Upper lobe of left lung (tissue), 6 donors: ENCODE measurements at regions not wholly inside any gene's neighbourhood (a gene's known extent, or its start where the extent isn't known, plus 50 kb on each side); places are given as distances from the start of the nearest gene placed in this dataset.

Experiments used
- ATAC-seq, 2 donors: fragments of 200-7000 bp; cut with Tn5 transposase; one replicate each; pipeline ENCODE4 v1.9.1; 2022; ENCODE audit warnings: mild to moderate bottlenecking in 2 of 2, moderate library complexity in 2 of 2; ENCODE audit not compliant: low FRiP score in 2 of 2
- DNase-seq, 2 donors: peaks; one replicate each; pipeline ENCODE4 v3.0.0-alpha.2; 2019 to 2020
- H3K27ac ChIP-seq, 4 donors: fragments of 200-600 bp; sonication (generic); one replicate each; pipeline ENCODE4 v1.5.1; 2016 to 2019
- H3K27me3 ChIP-seq, 4 donors: fragments of 200-600 bp; sonication (generic); one replicate each; pipeline ENCODE4 v1.5.1; 2017 to 2019
- H3K36me3 ChIP-seq, 4 donors: fragments of 200-600 bp; sonication (generic); one replicate each; pipeline ENCODE4 v1.5.1; 2016 to 2019
- H3K4me1 ChIP-seq, 4 donors: fragments of 200-600 bp; sonication (generic); one replicate each; pipeline ENCODE4 v1.5.1; 2018 to 2019
- H3K4me3 ChIP-seq, 4 donors: fragments of 200-600 bp; sonication (generic); one replicate each; pipeline ENCODE4 v1.5.1; 2017 to 2019; ENCODE audit warnings: mild to moderate bottlenecking in 2 of 4, moderate library complexity in 1 of 4
- H3K9me3 ChIP-seq, 4 donors: fragments of 200-600 bp; sonication (generic); one replicate each; pipeline ENCODE4 v1.5.1; 2018 to 2019
- CTCF ChIP-seq, 6 experiments: fragments of 450-650 bp in 4 of 6; fragments of 200-600 bp in 2 of 6; sonication (generic) in 2 of 6; IDR thresholded peaks; one replicate each; pipeline ENCODE4 v1.5.1; 2016 to 2019; ENCODE audit warnings: antibody characterized with exemption in 6 of 6
- EP300 ChIP-seq, 4 donors: sonication (generic); formaldehyde crosslinking; IDR thresholded peaks; one replicate each; pipeline ENCODE4 v1.5.1; 2017; ENCODE audit warnings: antibody characterized with exemption in 4 of 4, control low read depth in 2 of 4
- POLR2A ChIP-seq, 4 donors: fragments of 450-650 bp; IDR thresholded peaks; one replicate each; pipeline ENCODE4 v1.5.1; 2016 to 2017; ENCODE audit warnings: antibody characterized with exemption in 4 of 4, mild to moderate bottlenecking in 2 of 4
- POLR2AphosphoS5 ChIP-seq, 2 donors: sonication (generic); formaldehyde crosslinking; IDR thresholded peaks; one replicate each; pipeline ENCODE4 v1.5.1; 2017; ENCODE audit warnings: antibody characterized with exemption in 2 of 2
- WGBS, 2 donors: methylation state at CpG; one replicate each; pipeline ENCODE4 v1.1.5; 2017 to 2018; 5-methylcytosine and 5-hydroxymethylcytosine counted together
- donor health status: DM: no; HTN: no; CAD: no; lungs with moderate emphysema.
- donor health status: DM: no; HTN: yes; CAD: no; lungs with severe emphysema.

- 83 to 84% methylated on average over 6 of the region's 6 CpGs for WGBS, 2 donors
- Histone ChIP-seq H3K4me1 (no peaks in the 10 kb centered on the region), H3K36me3 (no peaks in the 10 kb centered on the region), H3K27ac (no peak overlapping the region), H3K27me3 (no peaks in the 10 kb centered on the region), H3K4me3 (no peak overlapping the region), H3K9me3 (no peaks in the 10 kb centered on the region)
- DNase-seq: no peak
- TF ChIP-seq POLR2AphosphoS5 (IDR thresholded peaks at IDR 0.05) (no peak), CTCF (IDR thresholded peaks at IDR 0.05) (no peak), POLR2A (IDR thresholded peaks at IDR 0.05) (no peak), EP300 (IDR thresholded peaks at IDR 0.05) (no peak)
- ATAC-seq: no peak
Observed at GRCh38 chr5:5591567-5591966, 169.1 kb downstream of the ICE1 start.

- no peak for TF ChIP-seq POLR2AphosphoS5 (IDR thresholded peaks at IDR 0.05)
- TF ChIP-seq POLR2A (IDR thresholded peaks at IDR 0.05): no peak
- TF ChIP-seq CTCF (IDR thresholded peaks at IDR 0.05): no peak
- no peak for TF ChIP-seq EP300 (IDR thresholded peaks at IDR 0.05)
- Histone ChIP-seq H3K27me3 (no peaks in the 10 kb centered on the region), H3K4me1 (no peaks in the 10 kb centered on the region), H3K36me3 (no peaks in the 10 kb centered on the region), H3K27ac (no peak overlapping the region), H3K9me3 (no peaks in the 10 kb centered on the region), H3K4me3 (no peak overlapping the region)
- ATAC-seq (no peak), DNase-seq (peak in 1 of 2 donors; percentile 17)
- WGBS, 2 donors: 94 to 96% methylated on average over 12 of the region's 12 CpGs
Observed at GRCh38 chr5:5589857-5590256, 167.4 kb downstream of the ICE1 start.

GRCh38 chr5:5588887-5589826, 166.7 kb downstream of the ICE1 start:
- no peak overlapping the region for H3K4me3 ChIP-seq
- no peaks in the 10 kb centered on the region for H3K36me3 ChIP-seq
- WGBS, 2 donors: 83 to 84% methylated on average over 9 to 11 of the region's 12 CpGs
- no peak for TF ChIP-seq POLR2AphosphoS5 (IDR thresholded peaks at IDR 0.05)
- TF ChIP-seq EP300 (IDR thresholded peaks at IDR 0.05): no peak
- no peak for TF ChIP-seq CTCF (IDR thresholded peaks at IDR 0.05)
- no peak for TF ChIP-seq POLR2A (IDR thresholded peaks at IDR 0.05)
- DNase-seq (no peak), ATAC-seq (no peak)
- H3K27ac ChIP-seq: no peak overlapping the region
- H3K4me1 ChIP-seq: no peaks in the 10 kb centered on the region
- H3K27me3 ChIP-seq: no peaks in the 10 kb centered on the region
- no peaks in the 10 kb centered on the region for H3K9me3 ChIP-seq

- TF ChIP-seq CTCF (IDR thresholded peaks at IDR 0.05) (no peak), POLR2A (IDR thresholded peaks at IDR 0.05) (no peak)
- DNase-seq (no peak), ATAC-seq (no peak)
- Histone ChIP-seq H3K36me3 (no peaks in the 10 kb centered on the region), H3K27ac (no peak overlapping the region), H3K27me3 (no peaks in the 10 kb centered on the region), H3K9me3 (no peaks in the 10 kb centered on the region), H3K4me3 (no peak overlapping the region), H3K4me1 (no peaks in the 10 kb centered on the region)
- 93 to 94% methylated on average over 3 to 4 of the region's 4 CpGs for WGBS, 2 donors
Observed at GRCh38 chr5:5588386-5588785, 165.9 kb downstream of the ICE1 start.

GRCh38 chr5:5587474-5587873, 165.0 kb downstream of the ICE1 start:
- Histone ChIP-seq H3K4me3 (no peak overlapping the region), H3K27ac (no peak overlapping the region), H3K9me3 (no peaks in the 10 kb centered on the region), H3K4me1 (no peaks in the 10 kb centered on the region), H3K36me3 (no peaks in the 10 kb centered on the region), H3K27me3 (no peaks in the 10 kb centered on the region)
- TF ChIP-seq POLR2A (IDR thresholded peaks at IDR 0.05) (no peak), CTCF (IDR thresholded peaks at IDR 0.05) (no peak), POLR2AphosphoS5 (IDR thresholded peaks at IDR 0.05) (no peak), EP300 (IDR thresholded peaks at IDR 0.05) (no peak)
- no peak for DNase-seq
- no peak for ATAC-seq
- WGBS, 2 donors: 79 to 92% methylated on average over 2 to 3 of the region's 3 CpGs
